ENCODE measurements at regions not wholly inside any gene's neighbourhood (a gene's known extent, or its start where the extent isn't known, plus 50 kb on each side); places are given as distances from the start of the nearest gene placed in this dataset.

- TF ChIP-seq FOSL1 (IDR thresholded peaks at IDR 0.05; ENCODE audit: insufficient read depth, low read depth, low read length), result no peak
- no peak for TF ChIP-seq CHD1 (IDR thresholded peaks at IDR 0.05; ENCODE audit: low read depth, low read length)
- no peak for TF ChIP-seq RAD21 (IDR thresholded peaks at IDR 0.05 in 1 of 2, conservative IDR thresholded peaks at IDR 0.05 in 1 of 2; ENCODE audit: low read depth in 2 of 2, low read length in 2 of 2)
- TF ChIP-seq SIRT6 (IDR thresholded peaks at IDR 0.05; ENCODE audit: low read length), result no peak
- TF ChIP-seq CBX5 (IDR thresholded peaks at IDR 0.05; ENCODE audit: low read depth, low read length), result no peak
- no peak for TF ChIP-seq SRF (IDR thresholded peaks at IDR 0.05; ENCODE audit: low read depth, low read length)
- no peak for TF ChIP-seq TBP (IDR thresholded peaks at IDR 0.05; ENCODE audit: low read depth, low read length)
- TF ChIP-seq GABPA (IDR thresholded peaks at IDR 0.05; ENCODE audit: borderline replicate concordance, insufficient read depth, low read length), result no peak
These were observed 415.2 kb upstream of the NR3C2 start (continued) for GRCh38 chr4:148857239-148857972.

All from H1 (cell line).